Dermis microvascular lymphatic vessel endothelial cell (primary cell): ENCODE measurements at regions not wholly inside any gene's neighbourhood (a gene's known extent, or its start where the extent isn't known, plus 50 kb on each side); places are given as distances from the start of the nearest gene placed in this dataset.
A peak's percentile ranks its signal among the peaks of the same experiment; 100 is the strongest.

ENCODE experiments used
- DNase-seq, 2 donors: peaks; one replicate each; pipeline versions ENCODE4 v3.0.0 to v3.0.0-alpha.2; 2010; ENCODE audit warnings: low read depth in 2 of 2

- DNase-seq, result no peak
Observed at GRCh38 chr6:56005426-56005825, 130.0 kb upstream of the BMP5 start.

GRCh38 chr6:56004426-56004825 lies 129.0 kb upstream of the BMP5 start:
- no peak for DNase-seq

GRCh38 chr6:56003616-56004015 lies 128.2 kb upstream of the BMP5 start:
- no peak for DNase-seq

- DNase-seq, result no peak
Observed at GRCh38 chr6:56002336-56002735, 126.9 kb upstream of the BMP5 start.

GRCh38 chr6:55998576-55998975 lies 123.2 kb upstream of the BMP5 start:
- no peak for DNase-seq

GRCh38 chr6:55997223-55997874 lies 122.0 kb upstream of the BMP5 start:
- no peak for DNase-seq

GRCh38 chr6:55994531-55994930 lies 119.1 kb upstream of the BMP5 start:
- DNase-seq, result peak in 1 of 2 donors; percentile 19

GRCh38 chr6:55993418-55993817 lies 118.0 kb upstream of the BMP5 start:
- DNase-seq, result no peak

- no peak for DNase-seq
Observed at GRCh38 chr6:55992546-55992945, 117.2 kb upstream of the BMP5 start.

GRCh38 chr6:55985309-55985708 lies 109.9 kb upstream of the BMP5 start:
- no peak for DNase-seq

GRCh38 chr6:55983861-55984260 lies 108.5 kb upstream of the BMP5 start:
- DNase-seq, result no peak

- no peak for DNase-seq
Observed at GRCh38 chr6:55981660-55982059, 106.3 kb upstream of the BMP5 start.

GRCh38 chr6:55980627-55981211 lies 105.3 kb upstream of the BMP5 start:
- DNase-seq, result peak; percentile 39 to 55

GRCh38 chr6:55979526-55979925 lies 104.1 kb upstream of the BMP5 start:
- DNase-seq, result no peak

- no peak for DNase-seq
Observed at GRCh38 chr6:55977959-55978665, 102.7 kb upstream of the BMP5 start.

GRCh38 chr6:55974688-55975087 lies 99.3 kb upstream of the BMP5 start:
- no peak for DNase-seq

- no peak for DNase-seq
Observed at GRCh38 chr6:55972091-55972490, 96.7 kb upstream of the BMP5 start.

GRCh38 chr6:55969526-55969925 lies 94.1 kb upstream of the BMP5 start:
- DNase-seq, result no peak

GRCh38 chr6:55968926-55969325 lies 93.5 kb upstream of the BMP5 start:
- no peak for DNase-seq

GRCh38 chr6:55964136-55964535 lies 88.7 kb upstream of the BMP5 start:
- no peak for DNase-seq

GRCh38 chr6:55963301-55963700 lies 87.9 kb upstream of the BMP5 start:
- peak in 1 of 2 donors; percentile 12 for DNase-seq

GRCh38 chr6:55960344-55960743 lies 85.0 kb upstream of the BMP5 start:
- no peak for DNase-seq

GRCh38 chr6:55958790-55959189 lies 83.4 kb upstream of the BMP5 start:
- no peak for DNase-seq
